COLO829 (cell line): ENCODE measurements at regions not wholly inside any gene's neighbourhood (a gene's known extent, or its start where the extent isn't known, plus 50 kb on each side); places are given as distances from the start of the nearest gene placed in this dataset.
A peak's percentile ranks its signal among the peaks of the same experiment; 100 is the strongest.
"Not testable (repeated sequence)": the region's sequence is repeated elsewhere in the genome, so short reads cannot be mapped to it uniquely, and the experiment has no call there.

ENCODE experiments used
- DNase-seq: peaks from one replicate; pipeline ENCODE4 v3.0.0; 2012; ENCODE audit warnings: low spot score

- no peak for DNase-seq
Measured at GRCh38 chr13:79915114-79915811, 425.7 kb downstream of the SPRY2 start.

- no peak for DNase-seq
Measured at GRCh38 chr13:79913141-79913827, 427.6 kb downstream of the SPRY2 start.

- DNase-seq = no peak
Measured at GRCh38 chr13:79912403-79912802, 428.5 kb downstream of the SPRY2 start.

- DNase-seq = no peak
Measured at GRCh38 chr13:79910875-79911540, 429.9 kb downstream of the SPRY2 start.

- no peak for DNase-seq
Measured at GRCh38 chr13:79909644-79910043, 428.7 kb downstream of the NDFIP2 start.

GRCh38 chr13:79908381-79908780 lies 427.4 kb downstream of the NDFIP2 start:
- no peak for DNase-seq

GRCh38 chr13:79907527-79907926 lies 426.6 kb downstream of the NDFIP2 start:
- DNase-seq = no peak

GRCh38 chr13:79906345-79906744 lies 425.4 kb downstream of the NDFIP2 start:
- no peak for DNase-seq

GRCh38 chr13:79905018-79905417 lies 424.1 kb downstream of the NDFIP2 start:
- no peak for DNase-seq

- no peak for DNase-seq
Measured at GRCh38 chr13:79904581-79904980, 423.6 kb downstream of the NDFIP2 start.

- peak; percentile 76 for DNase-seq
Measured at GRCh38 chr13:79901336-79901735, 420.4 kb downstream of the NDFIP2 start.

- DNase-seq = no peak
Measured at GRCh38 chr13:79900356-79900755, 419.4 kb downstream of the NDFIP2 start.

GRCh38 chr13:79898996-79899395 lies 418.0 kb downstream of the NDFIP2 start:
- no peak for DNase-seq

GRCh38 chr13:79898202-79898826 lies 417.4 kb downstream of the NDFIP2 start:
- no peak for DNase-seq

GRCh38 chr13:79896851-79897250 lies 415.9 kb downstream of the NDFIP2 start:
- no peak for DNase-seq

- no peak for DNase-seq
Measured at GRCh38 chr13:79895416-79895815, 414.5 kb downstream of the NDFIP2 start.

- DNase-seq = not testable (repeated sequence)
Measured at GRCh38 chr13:79887278-79887677, 406.3 kb downstream of the NDFIP2 start.

- DNase-seq = no peak
Measured at GRCh38 chr13:79886601-79887000, 405.6 kb downstream of the NDFIP2 start.

- no peak for DNase-seq
Measured at GRCh38 chr13:79884890-79885289, 403.9 kb downstream of the NDFIP2 start.

- DNase-seq = no peak
Measured at GRCh38 chr13:79883216-79883615, 402.3 kb downstream of the NDFIP2 start.

- no peak for DNase-seq
Measured at GRCh38 chr13:79880818-79881217, 399.9 kb downstream of the NDFIP2 start.
